Stimulated activated CD8-positive, alpha-beta memory T cell treated with anti-CD3 and anti-CD28 coated beads, Interleukin-2, amount 100 ng/mL, for 48 hours (primary cell): ENCODE measurements at regions not wholly inside any gene's neighbourhood (a gene's known extent, or its start where the extent isn't known, plus 50 kb on each side); places are given as distances from the start of the nearest gene placed in this dataset.

Source experiments
- DNase-seq, 2 donors: peaks; one replicate each; pipeline ENCODE4 v3.0.0-alpha.2; 2020; ENCODE audit warnings: low read depth in 2 of 2

- DNase-seq: no peak
Measured at GRCh38 chr6:93083337-93084230, 335.8 kb downstream of the EPHA7 start.

- no peak for DNase-seq
Measured at GRCh38 chr6:93081901-93082300, 337.5 kb downstream of the EPHA7 start.

GRCh38 chr6:93079061-93079460 lies 340.3 kb downstream of the EPHA7 start:
- no peak for DNase-seq

- no peak for DNase-seq
Measured at GRCh38 chr6:93073811-93074210, 345.5 kb downstream of the EPHA7 start.

GRCh38 chr6:93069856-93070255 lies 349.5 kb downstream of the EPHA7 start:
- no peak for DNase-seq

GRCh38 chr6:93059911-93060310 lies 359.4 kb downstream of the EPHA7 start:
- no peak for DNase-seq

- no peak for DNase-seq
Measured at GRCh38 chr6:93057584-93057983, 361.8 kb downstream of the EPHA7 start.

GRCh38 chr6:93048381-93048780 lies 371.0 kb downstream of the EPHA7 start:
- DNase-seq: no peak

GRCh38 chr6:93047033-93047432 lies 372.3 kb downstream of the EPHA7 start:
- no peak for DNase-seq

GRCh38 chr6:93045156-93045555 lies 374.2 kb downstream of the EPHA7 start:
- no peak for DNase-seq

GRCh38 chr6:93040375-93040774 lies 379.0 kb downstream of the EPHA7 start:
- DNase-seq: no peak

- DNase-seq: no peak
Measured at GRCh38 chr6:93036835-93037234, 382.5 kb downstream of the EPHA7 start.

GRCh38 chr6:93035756-93036155 lies 383.6 kb downstream of the EPHA7 start:
- DNase-seq: no peak

- no peak for DNase-seq
Measured at GRCh38 chr6:93021235-93021915, 398.0 kb downstream of the EPHA7 start.

GRCh38 chr6:93017626-93018025 lies 401.7 kb downstream of the EPHA7 start:
- DNase-seq: no peak

GRCh38 chr6:93017213-93017612 lies 402.1 kb downstream of the EPHA7 start:
- no peak for DNase-seq

GRCh38 chr6:93013054-93013453 lies 406.3 kb downstream of the EPHA7 start:
- DNase-seq: no peak

GRCh38 chr6:93008375-93008774 lies 411.0 kb downstream of the EPHA7 start:
- DNase-seq: no peak

- no peak for DNase-seq
Measured at GRCh38 chr6:92989656-92990055, 429.7 kb downstream of the EPHA7 start.

GRCh38 chr6:92979281-92979680 lies 440.1 kb downstream of the EPHA7 start:
- DNase-seq: no peak

- no peak for DNase-seq
Measured at GRCh38 chr6:92977018-92977417, 442.3 kb downstream of the EPHA7 start.

- DNase-seq: no peak
Measured at GRCh38 chr6:92967362-92967761, 452.0 kb downstream of the EPHA7 start.

GRCh38 chr6:92962846-92963245 lies 456.5 kb downstream of the EPHA7 start:
- DNase-seq: no peak
